Stimulated activated CD4-positive, alpha-beta T cell treated with anti-CD3 and anti-CD28 coated beads, TNF-alpha, amount 100 ng/mL, for 1 hour (primary cell): ENCODE measurements at regions not wholly inside any gene's neighbourhood (a gene's known extent, or its start where the extent isn't known, plus 50 kb on each side); places are given as distances from the start of the nearest gene placed in this dataset.

Experiments used
- DNase-seq, 3 donors: peaks; one replicate each; pipeline ENCODE4 v3.0.0-alpha.2; 2020; ENCODE audit warnings: low read depth in 3 of 3, low spot score in 1 of 3

DNA sequence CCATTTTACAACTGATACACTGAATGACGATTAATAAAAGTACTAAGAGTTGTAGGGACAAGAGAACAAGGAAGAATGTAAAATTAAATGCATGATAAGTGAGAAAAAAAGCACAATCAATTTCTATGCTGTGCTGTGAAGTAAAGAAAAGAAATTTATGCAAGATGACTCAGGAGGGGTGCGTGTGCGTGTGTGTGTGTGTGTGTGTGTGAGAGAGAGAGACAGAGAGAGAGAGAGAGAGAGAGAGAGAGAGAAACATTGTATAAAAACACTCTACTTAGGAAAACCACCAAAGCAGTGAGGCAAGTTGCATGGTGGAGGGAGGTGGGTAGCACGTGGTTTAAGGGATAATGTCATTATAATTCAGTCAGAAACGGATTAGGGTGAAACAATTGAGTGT, 580.8 kb upstream of the ALCAM start:
- no peak for DNase-seq

DNA sequence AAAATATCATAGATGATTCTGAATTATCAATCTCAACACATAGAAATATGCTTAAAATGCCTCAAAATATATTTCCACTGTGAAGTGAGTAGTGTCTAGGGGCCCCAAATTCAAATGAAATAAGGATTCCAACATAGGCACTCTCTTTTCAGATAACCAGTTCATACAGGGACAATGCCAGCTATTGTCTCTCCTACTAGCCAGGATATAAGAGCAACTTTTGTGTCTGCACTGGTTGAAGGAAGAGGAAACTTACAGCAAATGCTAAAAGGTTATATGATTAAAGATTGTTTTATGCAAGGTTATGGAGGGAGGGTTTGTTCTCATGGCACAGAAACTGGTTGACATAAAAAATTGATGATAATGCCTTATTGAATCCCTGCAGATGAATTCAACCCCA, 579.4 kb upstream of the ALCAM start:
- no peak for DNase-seq

DNA sequence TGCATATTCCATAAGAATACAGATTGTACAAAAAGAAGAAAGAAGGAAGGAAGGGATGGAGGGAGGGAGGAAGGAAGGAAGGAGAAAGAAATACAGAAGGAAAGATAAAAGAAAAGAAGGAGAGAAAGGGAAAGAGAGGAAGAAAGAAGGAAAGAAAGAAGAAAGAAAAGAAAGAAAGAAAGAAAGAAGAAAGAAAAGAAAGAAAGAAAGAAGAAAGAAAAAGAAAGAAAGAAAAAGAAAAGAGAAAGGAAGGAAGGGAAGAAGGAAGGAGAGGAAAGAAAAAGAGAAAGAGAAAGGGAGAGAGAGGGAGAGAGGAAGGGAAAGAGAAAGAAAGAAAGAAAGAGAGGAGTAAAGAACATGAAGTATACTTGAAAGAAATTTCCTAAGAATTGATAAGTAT, 577.9 kb upstream of the ALCAM start:
- no peak for DNase-seq

- no peak for DNase-seq
These were observed 575.4 kb upstream of the ALCAM start for GRCh38 chr3:104791331-104791730.

DNA sequence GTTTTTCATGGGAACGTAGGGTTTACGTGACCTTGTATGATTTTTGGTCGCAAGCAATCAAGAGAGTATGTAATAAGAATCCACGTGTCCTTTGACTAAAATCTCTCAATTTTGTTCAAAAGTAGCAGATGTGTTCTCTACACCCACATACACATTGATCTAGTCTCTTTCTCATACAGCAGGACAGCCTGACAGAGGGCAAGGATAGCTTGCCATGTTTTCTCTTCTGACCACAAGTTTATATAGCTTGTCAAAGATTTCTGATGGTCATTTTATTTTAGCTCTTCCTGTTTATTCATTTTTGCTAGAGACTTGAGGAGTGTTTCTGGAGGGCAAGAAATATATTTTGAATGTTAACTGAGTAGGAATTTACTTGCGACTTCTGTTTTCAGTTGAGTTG, 570.2 kb upstream of the ALCAM start:
- DNase-seq = no peak

GRCh38 chr3:104805042-104805441, 561.7 kb upstream of the ALCAM start:
- no peak for DNase-seq

DNA sequence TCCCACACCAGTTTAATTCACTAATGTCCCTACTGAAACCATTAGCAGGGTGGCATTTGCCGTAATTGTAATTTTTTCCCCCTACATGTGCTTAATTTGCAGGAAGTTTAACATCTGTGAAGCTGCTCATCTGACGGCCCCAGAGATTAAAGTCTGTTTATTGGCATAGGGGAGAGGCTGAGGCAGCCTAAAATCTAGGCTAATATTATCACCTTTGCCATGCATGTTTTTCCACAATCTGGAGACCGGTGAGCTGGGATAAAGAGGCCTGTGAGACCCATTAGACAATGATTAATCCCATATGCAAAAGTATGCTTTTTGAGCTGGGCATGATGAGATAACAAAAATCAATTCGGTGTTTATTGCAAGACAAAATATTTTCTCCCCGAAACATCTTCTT, 561.2 kb upstream of the ALCAM start:
- DNase-seq = no peak

DNA sequence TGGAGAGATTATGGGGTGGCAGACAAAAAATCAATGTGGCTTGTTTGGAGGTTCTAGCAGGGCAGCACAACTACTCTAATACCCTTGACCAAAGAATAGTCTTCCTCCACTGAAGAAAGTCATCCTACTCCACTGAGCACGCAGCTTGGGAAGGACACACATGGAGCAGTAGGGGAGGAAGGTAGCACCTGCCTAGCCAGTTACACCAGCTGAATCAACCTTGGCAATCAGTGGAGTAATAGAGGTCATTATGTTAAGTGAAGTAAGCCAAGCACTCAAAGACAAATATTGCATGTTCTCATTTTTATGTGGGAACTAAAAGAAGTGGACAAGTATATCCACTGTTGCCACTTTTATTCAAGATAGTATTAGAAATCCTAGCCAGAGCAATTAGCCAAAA, 555.8 kb upstream of the ALCAM start:
- no peak for DNase-seq

- DNase-seq = no peak
These were observed 550.7 kb upstream of the ALCAM start for GRCh38 chr3:104816008-104816407.

DNA sequence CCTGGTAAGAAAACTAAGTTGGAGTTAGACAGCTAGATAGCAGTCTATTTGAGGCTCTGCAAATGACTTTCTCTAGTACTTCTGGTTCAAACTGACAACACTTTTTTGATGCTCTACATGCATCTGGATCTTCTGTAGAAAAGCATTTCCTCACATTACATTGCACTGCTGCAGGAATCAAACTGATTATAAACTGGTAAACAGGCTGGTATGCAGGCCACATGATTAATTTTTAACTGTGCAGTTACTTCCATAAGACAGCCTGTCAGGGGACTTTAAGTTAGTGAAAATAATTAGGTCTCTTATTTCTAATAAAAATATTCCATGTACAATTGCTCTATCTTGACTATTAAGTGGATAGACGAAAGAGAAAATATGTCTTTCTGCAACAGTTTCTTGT, 550.0 kb upstream of the ALCAM start:
- DNase-seq = no peak

DNA sequence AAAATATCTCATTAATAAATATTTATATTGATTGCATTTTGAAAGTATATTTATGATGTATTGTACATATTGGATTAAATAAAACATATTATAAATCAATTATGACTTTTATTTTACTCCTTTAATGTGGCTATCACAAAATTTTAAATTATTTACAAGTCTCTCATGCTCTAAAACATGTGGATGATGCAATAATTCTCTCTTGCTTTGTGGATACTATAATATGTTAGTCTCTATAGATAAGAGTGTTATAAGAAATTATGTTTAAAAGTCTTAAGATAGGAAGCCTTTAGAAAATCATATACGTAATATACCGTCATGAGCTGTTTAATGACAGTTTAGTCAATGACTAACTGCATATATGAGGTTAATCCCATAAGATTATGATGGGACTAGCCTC, 547.4 kb upstream of the ALCAM start:
- DNase-seq = no peak

GRCh38 chr3:104820959-104821358, 545.8 kb upstream of the ALCAM start:
- DNase-seq = no peak

GRCh38 chr3:104825116-104825515, 541.6 kb upstream of the ALCAM start:
- no peak for DNase-seq

DNA sequence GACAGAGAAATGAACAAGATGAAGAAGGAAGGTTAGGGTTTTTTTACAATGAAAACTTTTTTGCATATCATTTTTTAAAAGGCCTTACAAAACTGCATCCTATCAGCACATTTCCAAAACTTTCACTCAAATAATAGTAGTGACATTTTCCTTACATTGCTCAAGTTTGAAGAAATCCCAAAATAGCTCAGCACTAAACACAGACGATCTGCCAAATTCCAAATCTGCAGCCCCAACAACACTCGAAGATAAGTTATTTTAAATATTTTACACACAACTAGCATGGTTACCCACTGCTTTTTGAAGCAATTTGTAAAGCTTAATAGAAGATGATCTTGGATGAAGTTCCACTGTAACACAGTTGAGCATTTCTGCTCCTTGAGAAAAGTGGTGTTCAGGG, 535.6 kb upstream of the ALCAM start:
- no peak for DNase-seq

DNA sequence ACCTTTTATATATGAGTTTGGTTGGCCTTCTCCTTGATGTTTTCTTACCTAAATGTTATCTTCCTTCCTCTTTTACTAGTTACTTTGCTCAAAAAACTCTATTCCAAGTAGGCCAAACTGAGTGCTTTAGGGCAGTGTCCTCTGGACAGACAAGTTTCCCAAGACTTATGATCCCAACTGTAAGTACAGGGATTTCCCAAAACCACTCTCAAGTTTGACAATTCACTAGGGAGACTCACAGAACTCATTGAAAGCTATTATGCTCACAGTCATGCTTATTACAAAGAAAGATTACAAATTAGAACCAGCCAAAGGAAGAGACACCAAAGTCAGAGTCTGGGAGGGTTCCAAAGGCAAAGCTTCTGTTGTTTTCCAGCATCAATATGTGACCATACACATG, 534.2 kb upstream of the ALCAM start:
- DNase-seq = no peak

DNA sequence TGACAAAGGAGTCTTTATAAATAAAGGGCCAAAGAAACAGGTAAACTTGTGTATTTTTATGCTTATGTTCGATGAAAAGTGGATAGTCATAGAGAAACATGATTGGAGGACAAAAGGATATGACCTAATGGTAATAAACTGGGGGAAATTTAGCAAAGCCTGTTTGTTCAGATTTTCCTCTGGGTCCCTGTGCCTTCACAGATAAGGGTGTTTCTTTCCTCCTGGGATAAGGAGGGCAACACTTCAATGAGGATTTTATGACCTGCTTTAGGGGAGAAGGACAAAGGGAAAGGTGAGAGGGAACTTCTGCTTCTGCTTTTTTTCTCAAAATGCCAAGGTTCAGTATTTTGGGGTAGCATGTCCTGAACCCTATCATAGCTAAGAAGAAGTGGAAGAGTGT, 531.3 kb upstream of the ALCAM start:
- DNase-seq = no peak

DNA sequence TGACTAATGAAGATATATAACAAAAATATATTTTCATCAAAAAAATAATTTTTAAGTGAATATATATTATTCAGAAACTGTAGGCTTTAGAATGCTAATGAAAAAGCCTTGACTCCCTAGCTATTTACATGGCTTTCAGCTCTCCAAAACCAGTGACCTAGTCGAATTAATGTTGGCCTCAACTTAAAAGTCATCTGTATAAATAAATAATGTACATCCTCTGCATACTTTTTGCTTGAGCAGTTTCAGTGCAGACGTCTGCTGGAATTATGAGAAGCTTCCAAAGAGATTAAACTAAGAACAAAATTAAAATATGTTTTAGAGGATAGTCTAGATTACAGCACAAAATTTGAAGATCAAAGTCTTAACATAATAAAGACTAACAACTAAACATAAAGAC, 520.4 kb upstream of the ALCAM start:
- DNase-seq = no peak

- DNase-seq = no peak
These were observed 517.6 kb upstream of the ALCAM start for GRCh38 chr3:104849070-104849469.

GRCh38 chr3:104854468-104854867, 512.2 kb upstream of the ALCAM start:
- no peak for DNase-seq

DNA sequence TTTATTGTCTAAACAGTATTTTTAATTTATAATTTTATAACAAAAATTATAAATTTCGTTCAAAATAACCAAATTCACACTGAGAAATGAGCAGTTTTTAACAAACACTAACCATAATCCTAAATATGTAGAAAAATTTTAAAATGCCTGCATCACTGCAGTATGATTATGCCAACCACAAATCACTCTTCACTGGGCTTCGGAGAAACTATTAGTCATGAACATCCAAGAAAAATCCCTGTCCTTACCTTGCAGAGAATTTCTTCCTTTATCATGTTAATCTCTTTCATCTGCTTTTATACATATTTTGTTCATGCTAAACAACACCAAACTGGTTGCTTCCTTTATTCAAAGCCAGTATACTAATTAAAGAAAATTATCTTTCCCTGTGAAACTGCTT, 511.0 kb upstream of the ALCAM start:
- no peak for DNase-seq

- no peak for DNase-seq
These were observed 510.0 kb upstream of the ALCAM start for GRCh38 chr3:104856741-104857140.

DNA sequence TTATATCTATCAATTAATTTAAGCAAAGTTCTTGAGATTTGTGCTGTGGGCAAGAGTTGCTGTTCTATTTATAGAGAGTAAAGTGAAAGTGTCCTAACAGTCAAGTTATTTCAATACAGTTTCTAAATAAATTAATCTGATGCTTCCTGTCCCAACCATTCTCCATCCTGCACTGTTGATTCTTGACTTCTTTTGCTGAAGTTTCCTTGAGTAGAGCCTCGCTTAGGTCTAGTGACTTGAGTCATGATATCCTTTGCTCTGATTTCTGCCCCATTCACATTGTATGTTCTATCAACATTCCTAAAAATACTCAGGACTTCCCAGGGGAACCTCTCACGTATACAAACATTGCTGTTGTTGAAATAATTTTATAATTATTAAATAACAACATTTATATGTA, 498.4 kb upstream of the ALCAM start:
- DNase-seq = no peak

DNA sequence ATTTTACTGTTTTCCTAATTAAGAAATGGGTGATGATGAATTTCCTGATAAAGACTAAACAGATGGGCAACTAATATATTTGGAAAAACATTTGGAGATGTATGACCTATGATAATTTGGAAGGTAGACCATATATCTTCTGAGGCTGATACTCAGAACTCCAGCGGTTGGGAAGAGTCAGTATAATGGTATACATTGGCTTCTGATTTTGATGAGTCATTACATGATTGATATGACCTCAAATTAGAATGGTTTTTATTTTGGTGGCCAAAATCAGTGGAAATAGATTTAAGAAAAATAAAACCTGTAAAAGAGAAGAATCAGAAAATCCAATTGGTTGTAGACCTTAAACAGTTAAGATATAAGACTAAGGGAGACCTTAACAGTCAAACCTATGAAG, 496.4 kb upstream of the ALCAM start:
- DNase-seq = no peak

GRCh38 chr3:104873331-104873730, 493.4 kb upstream of the ALCAM start:
- DNase-seq = no peak
